Spleen (tissue), 11 donors: ENCODE measurements at regions not wholly inside any gene's neighbourhood (a gene's known extent, or its start where the extent isn't known, plus 50 kb on each side); places are given as distances from the start of the nearest gene placed in this dataset.

Source experiments
- DNase-seq: peaks from one replicate; pipeline ENCODE4 v3.0.0-alpha.2; 2020
- H3K27ac ChIP-seq, 8 donors: fragments of 200-600 bp; sonication (generic) in 7 of 8; 1 replicate in 4 of 8; 2 replicates in 4 of 8; pipeline versions ENCODE4 v1.5.0 to v1.8.0; 2016 to 2021; ENCODE audit warnings: inconsistent platforms in 4 of 8, mild to moderate bottlenecking in 4 of 8, moderate library complexity in 1 of 8
- H3K27me3 ChIP-seq, 7 donors: fragments of 200-600 bp; sonication (generic) in 6 of 7; replicated peaks in 1 of 7; 1 replicate in 4 of 7; 2 replicates in 3 of 7; pipeline versions ENCODE4 v1.5.0 to v1.8.0; 2016 to 2021; ENCODE audit warnings: inconsistent platforms in 3 of 7, mild to moderate bottlenecking in 1 of 7
- H3K36me3 ChIP-seq, 6 donors: fragments of 200-600 bp; sonication (generic) in 5 of 6; 1 replicate in 4 of 6; 2 replicates in 2 of 6; pipeline versions ENCODE4 v1.5.0 to v1.8.0; 2016 to 2021; ENCODE audit warnings: inconsistent platforms in 2 of 6
- H3K4me1 ChIP-seq, 6 donors: fragments of 200-600 bp; sonication (generic) in 5 of 6; 1 replicate in 3 of 6; 2 replicates in 3 of 6; pipeline versions ENCODE4 v1.5.0 to v1.8.0; 2016 to 2021; ENCODE audit warnings: inconsistent platforms in 3 of 6
- H3K4me3 ChIP-seq, 8 donors: fragments of 200-600 bp; sonication (generic) in 7 of 8; 1 replicate in 4 of 8; 2 replicates in 4 of 8; pipeline versions ENCODE4 v1.5.0 to v1.8.0; 2016 to 2021; ENCODE audit warnings: inconsistent platforms in 4 of 8, mild to moderate bottlenecking in 4 of 8, moderate library complexity in 2 of 8
- H3K9me3 ChIP-seq, 8 donors: fragments of 200-600 bp; sonication (generic) in 7 of 8; 1 replicate in 4 of 8; 2 replicates in 4 of 8; pipeline versions ENCODE4 v1.5.0 to v1.8.0; 2016 to 2021; ENCODE audit warnings: inconsistent platforms in 4 of 8
- CTCF ChIP-seq, 11 experiments: fragments of 200-600 bp in 7 of 11; fragments of 450-650 bp in 4 of 11; sonication (generic) in 4 of 11; IDR thresholded peaks in 8 of 11; conservative IDR thresholded peaks in 3 of 11; 1 replicate in 7 of 11; 2 replicates in 4 of 11; pipeline versions ENCODE4 v1.4.0 to v1.8.0; 2016 to 2021; ENCODE audit warnings: antibody characterized with exemption in 11 of 11, inconsistent platforms in 4 of 11, mild to moderate bottlenecking in 1 of 11
- POLR2A ChIP-seq, 3 donors: fragments of 450-650 bp; IDR thresholded peaks; one replicate each; pipeline ENCODE4 v1.5.1; 2017; ENCODE audit warnings: antibody characterized with exemption in 3 of 3, mild to moderate bottlenecking in 1 of 3
- POLR2AphosphoS5 ChIP-seq, 3 donors: sonication (generic); formaldehyde crosslinking; IDR thresholded peaks; one replicate each; pipeline ENCODE4 v1.5.1; 2017; ENCODE audit warnings: antibody characterized with exemption in 3 of 3
- WGBS, 5 donors: extraction: QIAGEN DNeasy Blood & Tissue Kit in 3 of 5; methylation state at CpG; one replicate each; pipeline versions ENCODE4 v1.1.5 to v1.1.7; 2013 to 2018; 5-methylcytosine and 5-hydroxymethylcytosine counted together
- intact Hi-C: fragments of 100-400 bp; cut with DNase I; formaldehyde crosslinking; loops from one replicate; pipeline ENCODE4 v1.15.0; 2023; ENCODE audit warnings: low total_unique reads
- donor health status: healthy with polysubstance abuse.
- donor health status: DM: no; HTN: no; CAD: no; lungs with moderate emphysema.
- donor health status: DM: no; HTN: no; CAD: no.
- donor health status: Bipolar disorder and iron deficiency.
- donor health status: healthy.
- donor health status: DM: no; HTN: no; CAD: no.
- donor health status: DM: yes; HTN: yes; CAD: no.

- TF ChIP-seq CTCF (IDR thresholded peaks at IDR 0.05 in 8 of 11, conservative IDR thresholded peaks at IDR 0.05 in 3 of 11) (no peak), POLR2AphosphoS5 (IDR thresholded peaks at IDR 0.05) (no peak), POLR2A (IDR thresholded peaks at IDR 0.05) (no peak)
- H3K4me1 ChIP-seq: no peaks in the 10 kb centered on the region
- 90 to 97% (median 95%) methylated on average over 4 of the region's 4 CpGs for WGBS, 5 donors
- no peak overlapping the region for H3K27ac ChIP-seq
- no peak overlapping the region for H3K4me3 ChIP-seq
- no peaks in the 10 kb centered on the region for H3K27me3 ChIP-seq
- DNase-seq: no peak
- intact Hi-C loops: no loop called here
- no peaks in the 10 kb centered on the region for H3K9me3 ChIP-seq
- H3K36me3 ChIP-seq: no peaks in the 10 kb centered on the region
Measured at GRCh38 chr2:210901326-210901725, 344.9 kb downstream of the CPS1 start.

GRCh38 chr2:210912779-210913178 lies 356.4 kb downstream of the CPS1 start:
- H3K27ac ChIP-seq: no peak overlapping the region
- no peak overlapping the region for H3K4me3 ChIP-seq
- no peak for TF ChIP-seq CTCF (IDR thresholded peaks at IDR 0.05 in 8 of 11, conservative IDR thresholded peaks at IDR 0.05 in 3 of 11)
- TF ChIP-seq POLR2AphosphoS5 (IDR thresholded peaks at IDR 0.05): no peak
- TF ChIP-seq POLR2A (IDR thresholded peaks at IDR 0.05): no peak
- no peak for DNase-seq
- no peaks in the 10 kb centered on the region for H3K27me3 ChIP-seq
- no peaks in the 10 kb centered on the region for H3K36me3 ChIP-seq
- intact Hi-C loops: no loop called here
- H3K9me3 ChIP-seq: peaks cover 0 to 24% (median 5%) of the 10 kb centered on the region in 8 donors
- WGBS, 5 donors: 74 to 89% (median 76%) methylated on average over 6 of the region's 6 CpGs
- no peaks in the 10 kb centered on the region for H3K4me1 ChIP-seq

- TF ChIP-seq POLR2AphosphoS5 (IDR thresholded peaks at IDR 0.05) (no peak), CTCF (IDR thresholded peaks at IDR 0.05 in 8 of 11, conservative IDR thresholded peaks at IDR 0.05 in 3 of 11) (no peak), POLR2A (IDR thresholded peaks at IDR 0.05) (no peak)
- Histone ChIP-seq H3K4me3 (no peak overlapping the region), H3K9me3 (peaks cover 0 to 20% (median 5%) of the 10 kb centered on the region in 8 donors), H3K36me3 (no peaks in the 10 kb centered on the region), H3K4me1 (no peaks in the 10 kb centered on the region), H3K27ac (no peak overlapping the region), H3K27me3 (no peaks in the 10 kb centered on the region)
- intact Hi-C loops: no loop called here
- DNase-seq: no peak
- 43 to 85% (median 48%) methylated on average over 2 of the region's 2 CpGs for whole genome bisulfite sequencing, 5 donors
Measured at GRCh38 chr2:210913461-210913860, 357.1 kb downstream of the CPS1 start.

- intact Hi-C loops: no loop called here
- no peaks in the 10 kb centered on the region for H3K4me1 ChIP-seq
- no peak for DNase-seq
- H3K27ac ChIP-seq: no peak overlapping the region
- no peak overlapping the region for H3K4me3 ChIP-seq
- TF ChIP-seq POLR2AphosphoS5 (IDR thresholded peaks at IDR 0.05) (no peak), CTCF (IDR thresholded peaks at IDR 0.05 in 8 of 11, conservative IDR thresholded peaks at IDR 0.05 in 3 of 11) (no peak), POLR2A (IDR thresholded peaks at IDR 0.05) (no peak)
- H3K27me3 ChIP-seq: no peaks in the 10 kb centered on the region
- H3K36me3 ChIP-seq: no peaks in the 10 kb centered on the region
- peaks cover 0 to 14% (median 0%) of the 10 kb centered on the region in 8 donors for H3K9me3 ChIP-seq
- 76 to 91% (median 86%) methylated on average over 1 of the region's 1 CpG for WGBS, 5 donors
Measured at GRCh38 chr2:210915912-210916311, 359.5 kb downstream of the CPS1 start.
